ENCODE measurements at regions not wholly inside any gene's neighbourhood (a gene's known extent, or its start where the extent isn't known, plus 50 kb on each side); places are given as distances from the start of the nearest gene placed in this dataset.

DNA sequence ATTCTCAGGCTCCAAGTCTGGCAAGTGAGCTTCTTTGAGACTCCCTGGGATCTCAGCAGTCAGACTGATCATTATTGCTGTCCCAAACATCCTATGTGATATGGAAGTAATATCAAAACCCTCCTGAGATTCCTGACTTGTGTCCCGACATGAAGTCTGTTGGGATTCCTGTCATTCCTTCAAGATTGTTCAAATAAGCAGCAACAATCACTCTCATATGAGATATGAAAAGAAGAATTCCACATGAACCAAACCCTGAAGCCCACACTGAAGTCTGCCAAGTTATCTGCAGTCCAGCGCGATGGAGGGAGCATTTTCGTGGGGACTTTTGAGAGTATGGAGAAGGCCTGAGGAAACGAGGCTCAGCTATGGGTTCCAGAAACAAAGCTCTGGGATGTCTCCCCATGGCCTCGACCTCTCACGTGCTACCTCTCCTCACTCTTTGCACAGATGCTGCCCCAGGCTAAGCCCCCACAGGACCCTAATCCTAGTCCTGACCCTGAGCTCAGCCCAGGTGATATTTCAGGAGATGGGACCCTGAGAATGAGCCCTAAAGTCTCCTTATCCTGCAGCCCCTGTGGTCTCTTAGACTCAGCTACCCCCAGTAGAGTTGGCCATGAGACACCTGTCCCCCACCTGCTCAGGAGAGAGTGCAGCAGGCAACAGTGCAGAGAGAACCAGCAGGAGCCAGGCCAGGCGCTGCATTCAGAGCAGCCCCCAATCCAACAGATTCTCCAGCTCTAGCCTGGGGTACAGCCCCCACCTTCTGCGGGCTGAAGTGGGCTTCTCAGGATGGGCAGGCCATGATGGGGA is 100.2 kb downstream of the GGTLC2 start:
- H3K4me3 Mint-ChIP-seq = no peak overlapping the region
- H3K4me3 ChIP-seq = no peak overlapping the region
- TF ChIP-seq, protein P1, sequence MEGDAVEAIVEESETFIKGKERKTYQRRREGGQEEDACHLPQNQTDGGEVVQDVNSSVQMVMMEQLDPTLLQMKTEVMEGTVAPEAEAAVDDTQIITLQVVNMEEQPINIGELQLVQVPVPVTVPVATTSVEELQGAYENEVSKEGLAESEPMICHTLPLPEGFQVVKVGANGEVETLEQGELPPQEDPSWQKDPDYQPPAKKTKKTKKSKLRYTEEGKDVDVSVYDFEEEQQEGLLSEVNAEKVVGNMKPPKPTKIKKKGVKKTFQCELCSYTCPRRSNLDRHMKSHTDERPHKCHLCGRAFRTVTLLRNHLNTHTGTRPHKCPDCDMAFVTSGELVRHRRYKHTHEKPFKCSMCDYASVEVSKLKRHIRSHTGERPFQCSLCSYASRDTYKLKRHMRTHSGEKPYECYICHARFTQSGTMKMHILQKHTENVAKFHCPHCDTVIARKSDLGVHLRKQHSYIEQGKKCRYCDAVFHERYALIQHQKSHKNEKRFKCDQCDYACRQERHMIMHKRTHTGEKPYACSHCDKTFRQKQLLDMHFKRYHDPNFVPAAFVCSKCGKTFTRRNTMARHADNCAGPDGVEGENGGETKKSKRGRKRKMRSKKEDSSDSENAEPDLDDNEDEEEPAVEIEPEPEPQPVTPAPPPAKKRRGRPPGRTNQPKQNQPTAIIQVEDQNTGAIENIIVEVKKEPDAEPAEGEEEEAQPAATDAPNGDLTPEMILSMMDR (IDR thresholded peaks at IDR 0.05) = no peak
- no peak for TF ChIP-seq EZH2phosphoT487 (IDR thresholded peaks at IDR 0.05)
- no peak for TF ChIP-seq EZH2 (IDR thresholded peaks at IDR 0.05)
- H3K4me2 ChIP-seq = no peak overlapping the region
- no peak overlapping the region for H2AFZ ChIP-seq (replicated peaks)
- no peaks in the 10 kb centered on the region for H4K20me1 ChIP-seq (ENCODE audit: low read depth)
- peaks cover 6% of the 10 kb centered on the region for H3K9me3 Mint-ChIP-seq
- H3K9ac ChIP-seq = no peak overlapping the region
- no peaks in the 10 kb centered on the region for H3K79me2 ChIP-seq (ENCODE audit: low read depth)
- peaks cover 14% of the 10 kb centered on the region for H3K4me1 Mint-ChIP-seq
- peaks cover 5% of the 10 kb centered on the region for H3F3A ChIP-seq (ENCODE audit: low read depth)
- H3K36me3 ChIP-seq = no peaks in the 10 kb centered on the region
- no peak overlapping the region for H3K27ac ChIP-seq
- DNase-seq (ENCODE audit: low spot score) = no peak
- H3K27me3 ChIP-seq = peaks cover 75% of the 10 kb centered on the region
- H3K4me1 ChIP-seq = peaks cover 5% of the 10 kb centered on the region
- H3K27me3 Mint-ChIP-seq (ENCODE audit: insufficient read depth, low read depth) = no peaks in the 10 kb centered on the region
- no peaks in the 10 kb centered on the region for H3K36me3 Mint-ChIP-seq
- H3K27ac Mint-ChIP-seq = no peak overlapping the region
- H3K9me3 ChIP-seq (ENCODE audit: low read depth) = no peaks in the 10 kb centered on the region

DNA sequence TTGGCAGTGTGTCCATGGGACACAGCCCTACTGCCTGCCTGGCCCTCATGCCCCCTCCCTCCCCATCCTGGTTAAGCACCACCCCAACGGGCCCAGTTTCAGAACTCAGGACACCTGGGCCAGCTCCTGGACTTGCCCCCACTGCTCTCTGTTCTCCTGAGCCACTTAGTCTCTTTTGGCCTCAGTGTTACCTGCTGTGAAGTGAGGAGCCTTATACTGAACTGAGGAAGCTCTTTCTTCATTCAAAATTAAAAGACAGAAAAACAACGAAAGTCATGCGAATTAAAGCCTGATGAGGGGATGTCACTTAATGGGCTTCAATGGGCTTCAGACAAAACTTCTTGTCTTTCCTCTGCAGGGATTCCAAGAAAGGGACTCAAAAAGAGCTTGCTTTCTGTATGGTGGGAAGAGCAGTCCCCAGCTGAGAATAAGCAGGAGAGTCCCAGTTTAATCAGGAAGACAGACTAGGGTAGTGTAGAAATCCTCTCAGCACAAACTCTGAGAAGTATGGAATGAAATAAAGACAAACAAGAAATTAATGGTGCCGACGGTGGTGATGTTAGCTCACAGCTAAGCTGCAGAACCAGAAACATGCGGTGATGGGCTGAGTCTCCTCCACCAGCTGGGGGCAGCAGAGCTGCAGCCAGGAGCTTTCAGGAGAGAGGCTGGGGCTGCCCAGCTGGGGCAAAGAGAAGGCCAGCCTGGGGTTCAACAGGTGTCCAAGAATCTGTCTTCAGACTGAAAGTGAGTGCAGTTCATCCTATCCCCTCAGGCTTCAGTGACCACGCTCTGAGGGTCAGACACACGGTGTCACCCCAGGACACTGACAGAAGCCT is 101.0 kb downstream of the GGTLC2 start:
- no peak overlapping the region for H3K4me2 ChIP-seq
- H3K4me1 ChIP-seq = peaks cover 5% of the 10 kb centered on the region
- no peak for TF ChIP-seq EZH2 (IDR thresholded peaks at IDR 0.05)
- no peak for TF ChIP-seq EZH2phosphoT487 (IDR thresholded peaks at IDR 0.05)
- TF ChIP-seq, protein P1 (IDR thresholded peaks at IDR 0.05) = peak; percentile 79
- peak overlapping the region; percentile 61 for H2AFZ ChIP-seq (replicated peaks)
- no peak overlapping the region for H3K4me3 ChIP-seq
- no peaks in the 10 kb centered on the region for H4K20me1 ChIP-seq (ENCODE audit: low read depth)
- no peaks in the 10 kb centered on the region for H3K36me3 ChIP-seq
- H3K27me3 ChIP-seq = peaks cover 76% of the 10 kb centered on the region
- DNase-seq (ENCODE audit: low spot score) = peak; percentile 71
- peaks cover 5% of the 10 kb centered on the region for H3F3A ChIP-seq (ENCODE audit: low read depth)
- no peak overlapping the region for H3K4me3 Mint-ChIP-seq
- no peaks in the 10 kb centered on the region for H3K27me3 Mint-ChIP-seq (ENCODE audit: insufficient read depth, low read depth)
- H3K9ac ChIP-seq = no peak overlapping the region
- no peaks in the 10 kb centered on the region for H3K36me3 Mint-ChIP-seq
- no peaks in the 10 kb centered on the region for H3K9me3 ChIP-seq (ENCODE audit: low read depth)
- no peaks in the 10 kb centered on the region for H3K9me3 Mint-ChIP-seq
- no peaks in the 10 kb centered on the region for H3K79me2 ChIP-seq (ENCODE audit: low read depth)
- peak overlapping the region; percentile 17 for H3K27ac Mint-ChIP-seq
- no peak overlapping the region for H3K27ac ChIP-seq
- H3K4me1 Mint-ChIP-seq = peaks cover 14% of the 10 kb centered on the region

DNA sequence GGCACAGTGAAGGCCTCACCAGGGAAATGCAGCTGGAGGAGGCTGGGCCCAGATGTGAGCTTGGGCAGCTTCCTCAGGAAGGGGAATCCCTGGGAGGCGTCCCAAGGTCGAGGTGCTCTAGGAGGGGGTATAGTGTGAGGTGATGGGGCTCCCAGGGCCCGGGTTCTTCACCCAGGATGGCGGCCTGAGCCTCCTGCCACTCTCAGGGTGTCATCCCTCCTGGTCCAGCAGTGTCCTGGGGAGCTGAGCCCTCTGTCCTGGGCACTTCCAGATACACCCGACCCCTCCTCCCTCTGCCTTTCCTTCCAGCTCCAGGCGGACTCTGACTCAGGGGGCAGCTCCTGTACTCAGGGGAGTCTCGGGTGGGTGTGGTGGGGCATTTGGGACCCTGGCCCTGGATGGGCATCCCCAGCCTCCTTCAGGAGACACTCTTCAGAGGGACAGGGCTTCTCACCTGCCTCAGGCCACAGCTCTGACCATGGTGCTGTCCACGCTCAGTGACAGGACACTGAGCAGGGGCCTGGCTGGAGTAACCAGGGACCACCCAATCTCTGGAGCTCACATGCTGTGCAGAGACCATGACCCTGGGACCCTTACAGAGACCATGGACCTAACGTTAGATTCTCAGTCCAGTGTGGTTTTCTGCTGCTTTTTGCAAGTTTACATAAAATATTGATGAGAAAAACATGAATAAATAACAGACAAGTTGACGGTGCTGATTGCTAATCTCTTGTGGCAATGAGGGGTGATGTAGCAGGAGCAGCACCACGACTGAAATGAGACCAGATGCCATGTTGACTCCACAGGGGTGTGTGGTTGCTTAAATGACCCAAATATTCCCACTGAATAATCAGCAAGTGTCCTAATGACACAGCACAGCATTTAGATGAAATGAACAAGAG is 101.9 kb downstream of the GGTLC2 start:
- TF ChIP-seq, protein P1 (IDR thresholded peaks at IDR 0.05) = no peak
- no peak for TF ChIP-seq EZH2 (IDR thresholded peaks at IDR 0.05)
- TF ChIP-seq EZH2phosphoT487 (IDR thresholded peaks at IDR 0.05) = no peak
- H3K4me2 ChIP-seq = no peak overlapping the region
- H3K4me1 ChIP-seq = peaks cover 5% of the 10 kb centered on the region
- no peak overlapping the region for H3K4me3 ChIP-seq
- H3K27ac ChIP-seq = no peak overlapping the region
- no peaks in the 10 kb centered on the region for H4K20me1 ChIP-seq (ENCODE audit: low read depth)
- Mint-ChIP-seq H3K4me1 (peaks cover 14% of the 10 kb centered on the region), H3K27me3 (ENCODE audit: insufficient read depth, low read depth) (no peaks in the 10 kb centered on the region), H3K4me3 (no peak overlapping the region), H3K9me3 (no peaks in the 10 kb centered on the region), H3K36me3 (no peaks in the 10 kb centered on the region), H3K27ac (peak overlapping the region; percentile 57)
- H3K36me3 ChIP-seq = no peaks in the 10 kb centered on the region
- H2AFZ ChIP-seq (replicated peaks) = no peak overlapping the region
- no peak overlapping the region for H3K9ac ChIP-seq
- DNase-seq (ENCODE audit: low spot score) = no peak
- H3K27me3 ChIP-seq = peaks cover 76% of the 10 kb centered on the region
- H3F3A ChIP-seq (ENCODE audit: low read depth) = peaks cover 5% of the 10 kb centered on the region
- no peaks in the 10 kb centered on the region for H3K79me2 ChIP-seq (ENCODE audit: low read depth)
- no peaks in the 10 kb centered on the region for H3K9me3 ChIP-seq (ENCODE audit: low read depth)

Data from neural progenitor cell (in vitro differentiated cells).